H9 (cell line): ENCODE measurements at regions not wholly inside any gene's neighbourhood (a gene's known extent, or its start where the extent isn't known, plus 50 kb on each side); places are given as distances from the start of the nearest gene placed in this dataset.

Source experiments
- DNase-seq: peaks from one replicate; pipeline ENCODE4 v3.0.0-alpha.2; 2017
- H2AFZ ChIP-seq: one replicate; pipeline ENCODE4 v1.6.1; 2013; ENCODE audit warnings: mild to moderate bottlenecking, low read length, control low read depth, moderate library complexity
- H2AK5ac ChIP-seq: 2 replicates; pipeline ENCODE4 v1.6.1; 2013; ENCODE audit warnings: low read length, control low read depth, mixed read lengths; ENCODE audit not compliant: insufficient read length
- H2BK120ac ChIP-seq: one replicate; pipeline ENCODE4 v1.6.1; 2013; ENCODE audit warnings: low read depth, mild to moderate bottlenecking, low read length, control low read depth, inconsistent platforms; ENCODE audit not compliant: poor library complexity, severe bottlenecking
- H2BK12ac ChIP-seq: 2 replicates; pipeline ENCODE4 v1.6.1; 2013; ENCODE audit warnings: low read length, control low read depth, mixed read lengths, low read depth; ENCODE audit not compliant: insufficient read length
- H2BK15ac ChIP-seq: 2 replicates; pipeline ENCODE4 v1.6.1; 2013; ENCODE audit warnings: low read depth, low read length, control low read depth
- H2BK20ac ChIP-seq: one replicate; pipeline ENCODE4 v1.6.1; 2013; ENCODE audit warnings: low read depth, mild to moderate bottlenecking, low read length, control low read depth, inconsistent platforms; ENCODE audit not compliant: poor library complexity, severe bottlenecking
- H2BK5ac ChIP-seq: 2 replicates; pipeline ENCODE4 v1.6.1; 2013; ENCODE audit warnings: low read length, control low read depth, mixed read lengths; ENCODE audit not compliant: insufficient read length
- H3K14ac ChIP-seq: 2 replicates; pipeline ENCODE4 v1.6.1; 2013; ENCODE audit warnings: low read length, control low read depth; ENCODE audit not compliant: insufficient read depth
- H3K18ac ChIP-seq: 2 replicates; pipeline ENCODE4 v1.6.1; 2013; ENCODE audit warnings: low read depth, mild to moderate bottlenecking, mixed read lengths, low read length, control low read depth; ENCODE audit not compliant: insufficient read length
- H3K23ac ChIP-seq: 2 replicates; pipeline ENCODE4 v1.6.1; 2013; ENCODE audit warnings: low read length, control low read depth, mixed read lengths, low read depth; ENCODE audit not compliant: insufficient read length
- H3K23me2 ChIP-seq: 2 replicates; pipeline ENCODE4 v1.6.1; 2013; ENCODE audit warnings: low read depth, mild to moderate bottlenecking, mixed read lengths, low read length, control low read depth; ENCODE audit not compliant: insufficient read length, poor library complexity, severe bottlenecking
- H3K27ac ChIP-seq: 2 replicates; pipeline ENCODE4 v1.5.1; 2013; ENCODE audit warnings: low read length, control low read depth, mixed read lengths, low read depth; ENCODE audit not compliant: insufficient read length
- H3K27me3 ChIP-seq: 2 replicates; pipeline ENCODE4 v1.6.1; 2013; ENCODE audit warnings: low read length, control low read depth, inconsistent platforms; ENCODE audit not compliant: insufficient read depth
- H3K4ac ChIP-seq: 2 replicates; pipeline ENCODE4 v1.6.1; 2013; ENCODE audit warnings: low read depth, mild to moderate bottlenecking, control low read depth, inconsistent platforms, low read length, moderate library complexity
- H3K4me1 ChIP-seq: 2 replicates; pipeline ENCODE4 v1.6.1; 2013; ENCODE audit warnings: low read length, control low read depth, inconsistent platforms; ENCODE audit not compliant: insufficient read depth
- H3K4me2 ChIP-seq: 2 replicates; pipeline ENCODE4 v1.6.1; 2013; ENCODE audit warnings: low read length, control low read depth, mixed read lengths; ENCODE audit not compliant: insufficient read length, insufficient read depth
- H3K56ac ChIP-seq: 2 replicates; pipeline ENCODE4 v1.6.1; 2013; ENCODE audit warnings: low read depth, mild to moderate bottlenecking, mixed read lengths, low read length, control low read depth; ENCODE audit not compliant: insufficient read length
- H3K79me1 ChIP-seq: 2 replicates; pipeline ENCODE4 v1.6.1; 2013; ENCODE audit warnings: low read depth, mild to moderate bottlenecking, moderate library complexity, low read length, control low read depth, inconsistent platforms; ENCODE audit not compliant: insufficient read depth, poor library complexity, severe bottlenecking
- H3K79me2 ChIP-seq: 2 replicates; pipeline ENCODE4 v1.6.1; 2013; ENCODE audit warnings: low read length, control low read depth, inconsistent platforms; ENCODE audit not compliant: insufficient read depth
- H3K9ac ChIP-seq: 2 replicates; pipeline ENCODE4 v1.6.1; 2013; ENCODE audit warnings: low read length, control low read depth, mixed read lengths; ENCODE audit not compliant: insufficient read length; ENCODE audit errors: extremely low read depth
- H3K9me3 ChIP-seq: one replicate; pipeline ENCODE4 v1.6.1; 2013; ENCODE audit warnings: low read depth, low read length, inconsistent platforms; ENCODE audit not compliant: control insufficient read depth
- H3T11ph ChIP-seq: one replicate; pipeline ENCODE4 v1.6.1; 2013; ENCODE audit warnings: mild to moderate bottlenecking, low read length, control low read depth, inconsistent platforms
- H4K20me1 ChIP-seq: one replicate; pipeline ENCODE4 v1.6.1; 2013; ENCODE audit not compliant: control insufficient read depth, insufficient read length, insufficient read depth
- H4K5ac ChIP-seq: 2 replicates; pipeline ENCODE4 v1.6.1; 2013; ENCODE audit warnings: low read depth, mild to moderate bottlenecking, mixed read lengths, low read length, control low read depth; ENCODE audit not compliant: insufficient read length
- H4K8ac ChIP-seq: replicated peaks from 2 replicates; pipeline ENCODE4 v1.6.1; 2013; ENCODE audit warnings: low read length, control low read depth, mixed read lengths, low read depth; ENCODE audit not compliant: insufficient read length
- H4K91ac ChIP-seq: 2 replicates; pipeline ENCODE4 v1.6.1; 2013; ENCODE audit warnings: low read depth, mild to moderate bottlenecking, moderate library complexity, mixed read lengths, low read length, control low read depth; ENCODE audit not compliant: insufficient read length
- H3K27ac Mint-ChIP-seq, 3 experiments: 2 replicates in 2 of 3; 3 replicates in 1 of 3; pipeline ENCODE4 v1.8.0; 2020 to 2021; ENCODE audit warnings: mixed read lengths in 3 of 3, mild to moderate bottlenecking in 1 of 3, moderate library complexity in 1 of 3
- H3K27me3 Mint-ChIP-seq: 2 replicates; pipeline ENCODE4 v1.8.0; 2021; ENCODE audit warnings: low read depth, mild to moderate bottlenecking, moderate library complexity, mixed read lengths
- H3K36me3 Mint-ChIP-seq, 3 experiments: 2 replicates in 2 of 3; 3 replicates in 1 of 3; pipeline ENCODE4 v1.8.0; 2020 to 2021; ENCODE audit warnings: low read depth in 3 of 3, mixed read lengths in 3 of 3; ENCODE audit not compliant: insufficient read depth in 1 of 3
- H3K4me1 Mint-ChIP-seq, 2 experiments: 2 replicates each; pipeline ENCODE4 v1.8.0; 2020; ENCODE audit warnings: mixed read lengths in 2 of 2
- H3K4me3 Mint-ChIP-seq, 2 experiments: 2 replicates in 1 of 2; 3 replicates in 1 of 2; pipeline ENCODE4 v1.8.0; 2020 to 2021; ENCODE audit warnings: mild to moderate bottlenecking in 2 of 2, mixed read lengths in 2 of 2, moderate library complexity in 1 of 2
- H3K9me3 Mint-ChIP-seq, 2 experiments: 2 replicates in 1 of 2; 3 replicates in 1 of 2; pipeline ENCODE4 v1.8.0; 2020; ENCODE audit warnings: mild to moderate bottlenecking in 2 of 2, mixed read lengths in 2 of 2, moderate library complexity in 1 of 2
- WGBS: extraction: QIAGEN DNeasy Blood & Tissue Kit; methylation state at CpG from one replicate; pipeline ENCODE4 v1.1.7; 2013; ENCODE audit warnings: missing lambda C conversion rate, low lambda C conversion rate, mixed read lengths; ENCODE audit not compliant: insufficient read length; ENCODE audit errors: extremely low coverage; 5-methylcytosine and 5-hydroxymethylcytosine counted together
- TF ChIP-seq, protein P1 (sequence below): fragments of 200-600 bp; sonication (generic); conservative IDR thresholded peaks from 3 replicates; pipeline ENCODE4 v1.8.0; 2021; ENCODE audit warnings: antibody characterized with exemption, mild to moderate bottlenecking

GRCh38 chr5:8894031-8894430 is 651.8 kb downstream of the SEMA5A start:
- Histone ChIP-seq H3K4me2 (no peak overlapping the region), H2AK5ac (no peak overlapping the region), H2BK12ac (no peak overlapping the region), H2AFZ (no peak overlapping the region), H3K18ac (no peak overlapping the region), H3K79me2 (no peaks in the 10 kb centered on the region), H3K27ac (no peak overlapping the region), H2BK15ac (no peak overlapping the region), H4K20me1 (no peaks in the 10 kb centered on the region), H2BK120ac (no peak overlapping the region), H3K79me1 (no peaks in the 10 kb centered on the region), H3K56ac (no peak overlapping the region), H3K23ac (no peak overlapping the region), H3K9ac (no peak overlapping the region), H3K9me3 (no peaks in the 10 kb centered on the region), H2BK5ac (no peak overlapping the region), H3K27me3 (no peaks in the 10 kb centered on the region), H3K4ac (no peak overlapping the region), H4K5ac (no peak overlapping the region), H2BK20ac (no peak overlapping the region), H4K8ac (no peak overlapping the region), H3T11ph (no peak overlapping the region), H3K4me1 (no peaks in the 10 kb centered on the region), H3K23me2 (no peaks in the 10 kb centered on the region), H3K14ac (no peak overlapping the region), H4K91ac (no peak overlapping the region)
- no CpG with 5 or more reads among the region's 3 CpGs for WGBS
- Mint-ChIP-seq H3K27ac (no peak overlapping the region), H3K36me3 (no peaks in the 10 kb centered on the region), H3K4me1 (peaks cover 3 to 4% of the 10 kb centered on the region in 2 experiments; a peak in 3 of 4 replicates), H3K4me3 (no peak overlapping the region), H3K9me3 (no peaks in the 10 kb centered on the region), H3K27me3 (peaks cover 1% of the 10 kb centered on the region; the same call in 1 of the 2 replicates)
- no peak for DNase-seq
- TF ChIP-seq, protein P1, sequence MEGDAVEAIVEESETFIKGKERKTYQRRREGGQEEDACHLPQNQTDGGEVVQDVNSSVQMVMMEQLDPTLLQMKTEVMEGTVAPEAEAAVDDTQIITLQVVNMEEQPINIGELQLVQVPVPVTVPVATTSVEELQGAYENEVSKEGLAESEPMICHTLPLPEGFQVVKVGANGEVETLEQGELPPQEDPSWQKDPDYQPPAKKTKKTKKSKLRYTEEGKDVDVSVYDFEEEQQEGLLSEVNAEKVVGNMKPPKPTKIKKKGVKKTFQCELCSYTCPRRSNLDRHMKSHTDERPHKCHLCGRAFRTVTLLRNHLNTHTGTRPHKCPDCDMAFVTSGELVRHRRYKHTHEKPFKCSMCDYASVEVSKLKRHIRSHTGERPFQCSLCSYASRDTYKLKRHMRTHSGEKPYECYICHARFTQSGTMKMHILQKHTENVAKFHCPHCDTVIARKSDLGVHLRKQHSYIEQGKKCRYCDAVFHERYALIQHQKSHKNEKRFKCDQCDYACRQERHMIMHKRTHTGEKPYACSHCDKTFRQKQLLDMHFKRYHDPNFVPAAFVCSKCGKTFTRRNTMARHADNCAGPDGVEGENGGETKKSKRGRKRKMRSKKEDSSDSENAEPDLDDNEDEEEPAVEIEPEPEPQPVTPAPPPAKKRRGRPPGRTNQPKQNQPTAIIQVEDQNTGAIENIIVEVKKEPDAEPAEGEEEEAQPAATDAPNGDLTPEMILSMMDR, result no peak
